HG02763 (cell line): ENCODE measurements at regions not wholly inside any gene's neighbourhood (a gene's known extent, or its start where the extent isn't known, plus 50 kb on each side); places are given as distances from the start of the nearest gene placed in this dataset.
"Not testable (repeated sequence)": the region's sequence is repeated elsewhere in the genome, so short reads cannot be mapped to it uniquely, and the experiment has no call there.

Experiments
- ATAC-seq: cut with Tn5 transposase; IDR thresholded peaks from one replicate; pipeline ENCODE4 v1.9.1; 2021; ENCODE audit warnings: mild to moderate bottlenecking, moderate library complexity; ENCODE audit not compliant: unreplicated experiment

DNA sequence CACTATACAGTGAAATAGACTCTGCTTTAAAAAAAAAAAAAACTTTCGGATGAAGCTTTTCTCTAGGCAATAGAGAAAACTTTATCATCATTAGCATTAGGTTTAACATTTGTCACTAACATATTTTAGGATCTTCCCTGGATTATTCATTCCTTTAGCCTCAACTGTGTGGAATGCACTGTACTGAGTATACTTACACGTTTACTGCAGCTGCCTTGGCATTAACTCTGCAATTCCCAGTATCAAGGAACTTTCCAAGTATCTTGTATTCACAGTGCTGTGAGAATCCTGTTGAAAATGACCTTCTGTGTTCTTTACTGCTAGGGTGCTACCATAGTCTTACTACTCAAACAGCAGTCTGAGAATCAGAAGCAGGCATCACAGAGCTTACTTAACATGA, 328.2 kb upstream of the COL3A1 start:
- ATAC-seq = no peak

DNA sequence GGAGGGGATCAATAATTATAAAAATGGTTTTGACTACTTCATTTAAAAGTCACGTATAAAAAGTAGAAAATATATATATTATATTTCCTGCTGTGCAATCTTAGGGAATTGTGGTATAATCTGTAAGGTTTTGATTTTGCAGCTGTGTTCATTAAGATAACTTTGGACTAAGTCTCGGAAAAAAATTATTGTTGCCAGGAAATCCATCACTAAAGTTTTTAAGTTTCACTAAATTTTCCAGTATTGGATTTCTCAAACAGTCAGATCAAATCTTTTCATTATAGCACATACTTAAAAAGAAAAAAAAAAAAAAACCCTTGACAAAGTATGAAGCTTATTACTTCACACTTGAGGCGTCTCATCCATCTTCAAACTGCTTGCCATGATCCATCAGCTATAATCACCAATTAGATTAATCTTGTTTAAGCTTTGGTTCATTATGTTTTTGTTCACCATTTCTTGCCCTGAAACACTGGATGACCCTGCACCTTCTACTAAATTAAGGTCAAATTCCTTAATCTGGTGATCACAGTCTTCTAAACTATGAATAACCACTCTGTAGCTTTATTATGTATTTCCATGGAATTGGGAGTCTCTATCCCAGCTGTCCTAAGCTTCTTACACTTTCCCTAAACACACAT, 326.6 kb upstream of the COL3A1 start:
- no peak for ATAC-seq

DNA sequence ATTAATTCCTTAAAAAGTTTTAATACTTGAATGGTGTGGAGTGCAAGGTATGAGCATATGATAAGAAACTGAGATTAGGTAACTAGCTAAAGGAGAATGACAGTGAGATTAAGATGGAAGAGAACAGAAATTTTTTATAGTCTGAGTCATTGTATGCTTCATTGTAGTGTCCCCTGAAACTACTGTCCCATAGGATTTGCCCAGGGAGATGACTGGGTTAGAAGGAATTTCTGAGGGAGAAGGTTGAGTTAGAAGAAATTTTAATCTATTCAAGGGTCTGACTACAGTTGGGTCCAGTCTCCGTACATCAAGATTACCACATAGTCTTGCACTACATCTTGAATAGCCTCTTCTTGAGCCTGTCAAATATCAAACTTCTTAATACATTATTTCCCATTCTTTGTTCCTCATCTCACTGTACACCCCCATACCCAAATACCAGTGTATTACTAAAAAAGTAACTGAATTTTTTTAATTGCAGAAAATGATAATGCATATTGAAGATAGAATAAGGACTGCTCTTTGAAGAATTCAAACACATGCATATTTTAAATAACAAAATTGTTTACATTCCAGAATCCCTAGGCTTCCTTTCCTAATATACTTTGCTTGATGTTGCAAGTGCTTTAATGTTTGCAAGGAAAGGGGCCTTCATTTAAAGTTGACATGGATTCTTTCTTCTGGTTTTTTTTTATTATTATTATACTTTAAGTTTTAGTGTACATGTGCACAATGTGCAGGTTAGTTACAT, 314.3 kb upstream of the COL3A1 start:
- ATAC-seq = no peak

DNA sequence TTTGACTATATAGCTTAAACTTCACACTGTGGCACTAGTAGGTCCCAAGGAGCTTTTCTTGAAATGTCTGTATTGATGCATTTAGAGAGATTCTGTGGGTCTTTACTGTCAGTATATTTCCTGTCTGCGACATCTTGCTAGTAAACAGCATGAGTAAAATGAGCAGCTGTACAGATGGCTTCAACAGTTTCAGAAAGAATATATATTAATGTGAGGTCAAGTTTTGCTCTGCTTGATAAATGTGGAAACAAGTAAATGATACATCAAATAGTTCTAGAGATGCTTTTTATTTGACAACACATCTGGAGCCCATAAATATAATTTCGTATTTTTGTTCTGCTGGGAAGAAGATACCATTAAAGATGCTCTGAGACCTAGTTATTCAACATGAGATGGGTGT, 310.9 kb upstream of the COL3A1 start:
- no peak for ATAC-seq

DNA sequence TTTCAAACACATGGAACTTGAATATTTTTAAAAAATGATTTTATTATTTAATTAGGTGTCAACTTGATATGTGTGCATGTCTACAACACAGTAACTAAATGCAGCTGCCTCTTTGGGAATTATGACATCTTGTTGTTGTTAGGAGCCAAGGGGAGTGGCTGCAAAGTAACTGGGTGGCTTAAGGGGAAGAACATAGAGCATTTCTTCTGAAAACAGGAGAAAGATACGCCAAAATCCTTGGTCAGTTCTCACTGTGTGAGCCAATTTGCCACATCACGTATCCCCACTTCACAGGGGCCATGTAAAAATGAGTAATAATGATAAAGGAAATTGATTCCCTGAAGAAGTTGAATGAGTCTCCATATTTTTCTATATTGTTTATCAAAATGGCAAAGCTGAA, 309.8 kb upstream of the COL3A1 start:
- no peak for ATAC-seq

DNA sequence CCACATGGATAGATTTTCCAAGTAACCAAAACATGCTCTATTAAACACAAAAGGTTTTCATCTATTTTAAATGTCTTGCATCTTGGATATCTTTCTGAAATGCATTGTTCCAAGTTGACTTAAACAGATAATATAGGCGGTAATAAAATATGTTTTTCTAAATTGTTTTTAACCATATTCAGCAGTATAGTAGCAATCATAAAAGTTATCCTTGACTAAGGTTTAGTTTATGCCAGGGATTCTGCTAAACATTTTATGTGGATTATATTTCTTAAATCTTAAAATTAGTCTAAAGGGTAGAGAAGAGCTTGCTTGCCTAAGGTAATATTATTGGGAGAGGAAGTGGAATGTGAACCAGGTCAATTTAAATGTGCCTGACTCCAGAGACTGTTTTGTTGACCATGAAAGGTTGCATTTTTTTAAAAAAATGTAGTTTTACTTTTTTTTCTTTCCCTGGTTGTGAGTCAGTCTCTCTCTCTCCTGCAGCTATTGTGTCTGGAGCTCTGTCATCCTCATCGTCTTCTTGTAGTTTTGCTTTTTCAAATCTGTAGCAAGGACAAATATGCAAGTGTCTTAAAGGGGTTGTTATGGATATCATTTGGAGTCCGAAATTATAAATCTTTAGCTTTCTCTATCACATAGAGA, 309.1 kb upstream of the COL3A1 start:
- no peak for ATAC-seq

DNA sequence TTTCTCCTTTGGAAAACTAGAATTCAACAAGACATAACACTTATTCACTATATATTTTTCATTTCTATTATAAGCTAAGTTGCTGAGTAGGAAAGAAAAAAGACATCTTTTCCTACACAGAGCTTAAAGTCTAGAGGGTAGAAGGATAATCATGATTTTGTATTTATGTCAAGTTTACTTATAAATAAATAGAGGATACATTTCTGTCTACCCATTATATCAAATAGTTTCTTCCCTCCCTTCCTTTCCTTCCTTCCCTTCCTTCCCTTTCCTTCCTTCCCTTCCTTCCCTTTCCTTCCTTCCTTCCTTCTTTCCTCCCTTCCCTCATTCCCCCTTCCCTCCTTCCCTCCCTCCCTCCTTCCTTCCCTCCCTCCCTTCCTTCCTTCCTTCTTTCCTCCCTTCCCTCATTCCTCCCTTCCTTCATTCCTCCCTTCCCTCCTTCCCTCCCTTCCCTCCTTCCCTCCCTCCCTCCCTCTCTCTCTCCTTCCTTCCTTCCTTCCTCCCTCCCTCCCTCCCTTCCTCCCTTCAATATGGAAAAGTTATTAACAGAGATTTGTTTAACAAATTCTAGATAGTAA, 308.4 kb upstream of the COL3A1 start:
- no peak for ATAC-seq

DNA sequence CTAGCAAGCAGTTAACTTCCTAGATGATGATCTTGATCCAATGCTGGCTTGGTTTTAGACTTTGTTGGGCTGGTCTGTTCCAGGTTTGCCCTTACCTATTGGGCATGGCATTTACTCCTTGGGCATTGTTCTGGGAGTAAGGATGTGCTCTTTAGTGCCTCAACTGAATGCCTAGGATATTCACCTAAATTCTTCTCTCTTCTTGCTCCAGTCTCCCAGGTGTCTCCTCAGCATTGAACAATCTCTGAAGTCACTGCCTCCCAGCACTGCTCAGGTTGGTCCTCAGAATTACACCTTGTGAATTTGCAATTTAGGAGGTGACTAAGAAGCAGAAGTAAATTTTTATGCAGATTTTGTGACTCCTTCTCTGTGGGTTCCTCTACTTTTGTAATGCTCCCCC, 307.7 kb upstream of the COL3A1 start:
- ATAC-seq = no peak

DNA sequence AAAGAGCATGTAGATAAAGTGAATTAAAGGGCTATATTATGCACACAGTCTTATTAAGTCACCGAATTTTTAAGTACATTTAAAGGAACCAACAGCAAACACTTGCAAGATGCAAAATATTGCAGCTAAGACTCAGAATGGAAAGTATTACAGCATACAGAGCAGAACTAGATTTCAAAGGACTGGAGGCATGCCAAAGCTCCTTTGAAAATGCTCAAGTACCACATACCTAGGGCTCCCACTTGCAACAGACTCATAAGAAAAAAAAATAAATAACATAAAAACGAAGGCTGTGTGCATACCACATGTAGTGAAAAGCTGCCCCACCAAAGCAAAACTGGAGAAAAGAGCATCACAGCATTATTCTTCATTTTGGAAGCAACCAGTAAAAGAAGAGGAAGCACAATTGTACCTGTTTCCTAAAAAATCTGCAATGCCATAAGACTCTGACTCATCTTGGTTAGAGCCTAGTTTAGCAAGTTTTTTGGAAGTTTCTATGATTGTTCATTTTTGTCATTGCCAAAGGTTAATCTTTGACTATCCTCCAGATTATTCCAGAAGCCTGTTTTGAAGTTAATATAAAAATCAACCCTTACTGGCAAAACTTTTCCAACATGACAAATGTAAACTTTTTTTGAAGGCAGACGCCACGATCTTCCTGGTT, 306.0 kb upstream of the COL3A1 start:
- no peak for ATAC-seq

DNA sequence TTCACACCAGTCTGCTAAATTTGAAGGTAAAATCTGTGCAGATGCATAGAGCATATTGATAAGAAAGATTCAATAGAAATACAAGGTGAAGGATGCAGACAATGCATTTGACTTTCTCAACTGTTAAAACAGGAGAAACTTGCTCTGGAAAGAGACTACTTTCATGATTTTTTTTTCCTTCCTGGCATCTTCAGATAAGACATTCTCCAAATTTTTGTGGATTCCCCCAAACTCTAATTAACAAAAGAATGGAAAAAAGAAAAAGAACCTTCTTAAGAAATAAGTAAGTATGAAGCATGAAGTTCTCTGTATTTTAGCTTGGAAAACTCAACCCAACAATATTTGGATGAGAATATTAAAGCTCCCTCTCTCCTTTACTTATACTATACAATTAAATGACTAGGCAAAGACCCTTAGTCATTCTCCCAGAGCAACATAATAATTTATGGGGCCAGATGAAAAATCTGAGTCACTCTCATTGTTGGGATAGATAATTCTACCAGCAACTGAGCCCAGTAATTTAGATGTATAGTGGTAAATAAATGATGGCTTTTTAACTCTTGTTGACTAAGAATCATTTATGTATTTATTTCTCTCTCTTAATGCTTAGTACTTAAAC, 298.7 kb upstream of the COL3A1 start:
- ATAC-seq = no peak

DNA sequence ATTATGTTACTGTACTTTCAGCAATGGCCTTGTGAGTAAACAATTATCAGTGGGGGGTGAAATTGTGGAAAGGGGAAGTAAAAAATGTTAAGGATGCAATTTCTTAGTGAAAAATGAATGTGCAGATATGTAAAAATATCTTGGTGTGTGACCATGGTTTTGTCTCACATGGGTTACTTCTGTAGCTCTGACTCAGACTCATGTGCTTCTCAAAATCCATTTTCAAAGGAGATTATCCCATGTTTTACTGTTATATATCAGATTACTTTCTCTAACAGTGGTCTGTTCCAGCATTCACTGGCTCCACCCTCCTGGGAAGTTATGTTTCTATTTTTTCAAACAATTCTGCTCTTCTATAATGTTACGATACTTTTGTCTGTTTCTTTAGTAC, 298.2 kb upstream of the COL3A1 start:
- ATAC-seq = no peak

DNA sequence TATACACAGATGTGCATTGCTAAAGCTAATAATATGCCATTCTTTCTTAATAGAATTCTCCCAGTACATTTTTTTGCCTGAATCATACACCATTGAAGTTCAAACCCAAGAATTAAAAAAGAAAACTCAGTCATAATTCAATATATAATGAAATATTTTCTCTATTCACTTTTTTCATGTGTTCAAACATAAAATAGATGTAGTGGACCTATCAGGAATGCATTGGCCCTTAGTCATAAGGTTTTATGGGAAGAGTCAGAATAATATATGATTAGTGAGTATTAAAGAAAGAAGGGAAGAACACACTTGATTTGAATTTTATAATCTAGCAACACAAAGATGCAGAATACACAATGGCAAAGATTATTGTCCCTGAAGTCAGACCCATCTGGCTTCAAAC, 297.0 kb upstream of the COL3A1 start:
- ATAC-seq = no peak

DNA sequence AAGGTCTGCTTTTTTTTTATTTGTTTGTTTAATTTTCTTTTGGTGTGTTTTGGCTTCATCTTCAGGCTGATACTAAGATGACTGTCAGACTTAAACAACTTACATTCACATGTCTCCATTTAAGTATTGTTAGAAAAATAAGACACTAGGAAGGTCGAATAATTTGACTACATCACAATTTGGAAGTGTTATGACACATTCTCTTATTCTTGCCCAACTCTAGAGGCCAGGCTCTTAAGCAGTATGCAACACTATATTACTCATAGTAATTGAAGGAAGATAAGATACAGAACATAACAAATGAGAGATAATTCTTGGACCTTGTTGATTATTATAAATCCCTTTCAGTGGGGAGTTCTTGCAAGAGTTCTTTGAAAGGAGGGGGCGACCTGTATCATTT, 295.3 kb upstream of the COL3A1 start:
- no peak for ATAC-seq

DNA sequence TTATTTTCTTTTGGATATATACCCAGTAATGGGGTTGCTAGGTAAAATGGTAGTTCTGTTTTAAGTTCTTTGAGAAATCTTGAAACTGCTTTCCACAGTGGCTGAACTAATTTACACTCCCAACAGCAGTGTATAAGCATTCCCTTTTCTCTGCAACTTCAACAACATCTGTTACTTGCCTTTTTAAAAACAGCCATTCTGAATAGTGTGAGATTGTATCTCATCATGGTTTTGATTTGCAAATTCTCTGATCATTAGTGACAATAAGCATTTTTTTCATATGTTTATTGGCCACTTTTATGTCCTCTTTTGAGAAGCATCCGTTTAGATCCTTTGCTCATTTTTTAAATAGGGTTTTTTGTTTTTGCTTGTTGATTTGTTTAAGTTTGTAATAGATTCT, 291.3 kb upstream of the COL3A1 start:
- no peak for ATAC-seq

DNA sequence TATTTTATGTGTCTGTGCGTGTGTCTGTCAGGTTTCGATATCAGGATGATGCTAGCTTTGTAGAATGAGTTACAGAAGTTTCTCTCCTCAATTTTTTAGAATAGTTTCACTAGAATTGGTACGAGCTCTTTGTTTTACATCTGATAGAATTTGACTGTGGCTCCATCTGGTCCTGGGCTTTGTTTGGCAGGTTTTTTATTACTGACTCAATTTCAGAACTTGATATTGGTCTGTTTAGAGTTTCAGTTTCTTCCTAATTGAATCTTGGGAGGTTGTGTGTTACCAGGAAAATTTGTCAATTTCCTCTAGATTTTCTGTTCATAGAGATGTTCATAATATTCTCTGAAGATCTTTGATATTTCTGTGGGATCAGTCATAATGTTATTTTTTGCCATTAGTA, 289.4 kb upstream of the COL3A1 start:
- no peak for ATAC-seq

DNA sequence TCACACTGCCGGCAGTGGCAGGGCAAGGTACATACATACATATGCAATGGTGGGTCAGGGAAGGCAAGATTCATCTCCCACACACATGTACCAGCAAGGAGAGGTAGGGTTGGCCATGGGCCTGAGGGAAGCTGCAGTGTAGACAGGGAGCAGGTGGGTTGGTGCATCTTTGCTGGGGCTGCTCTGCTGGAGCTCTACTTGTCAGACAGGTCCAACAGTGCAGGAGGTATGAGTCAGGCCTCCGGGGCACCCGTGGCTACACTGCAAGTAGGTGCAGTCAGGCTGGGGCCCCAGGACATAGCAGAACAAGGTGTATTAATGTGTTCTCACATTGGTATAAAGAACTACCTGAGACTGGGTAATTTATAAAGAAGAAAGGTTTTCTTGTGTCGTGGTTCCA, 281.1 kb upstream of the COL3A1 start:
- ATAC-seq = no peak

DNA sequence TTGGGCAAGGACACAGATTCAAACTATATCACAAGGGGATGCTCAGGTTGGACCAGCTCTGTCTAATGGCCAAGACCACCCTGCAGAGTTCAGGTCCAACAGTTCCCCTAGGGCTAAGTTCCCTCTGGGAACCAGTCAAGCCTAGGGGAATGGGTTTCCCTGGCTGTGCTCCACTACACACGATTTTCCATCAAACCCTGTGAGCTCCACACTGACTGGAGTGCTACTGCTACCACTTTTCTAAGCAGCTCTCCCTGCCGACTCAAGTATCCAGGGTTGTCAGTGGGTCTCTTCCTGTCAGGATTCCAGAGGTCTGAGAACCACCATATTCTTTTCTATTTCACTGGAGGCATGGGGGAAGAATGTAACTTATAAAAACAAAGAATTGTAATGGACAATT, 280.4 kb upstream of the COL3A1 start:
- ATAC-seq = no peak

DNA sequence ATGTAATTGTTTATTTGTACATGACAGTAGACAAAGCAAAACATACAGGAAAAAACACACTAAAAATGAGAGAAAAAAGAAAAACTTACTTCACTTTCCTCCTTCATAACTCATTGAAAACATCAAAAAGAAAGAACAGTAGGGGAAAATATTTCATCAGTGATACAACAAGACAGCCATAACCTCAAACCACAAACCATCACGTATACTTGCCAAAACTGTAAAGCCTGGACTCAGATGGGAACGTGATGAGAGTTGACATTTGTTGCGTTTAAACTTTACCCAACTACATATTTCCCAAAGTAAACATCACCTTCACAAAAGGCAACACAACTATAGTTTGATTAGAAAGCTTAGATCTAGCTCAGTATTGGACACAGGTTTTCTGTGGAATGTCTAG, 278.2 kb upstream of the COL3A1 start:
- ATAC-seq = no peak

DNA sequence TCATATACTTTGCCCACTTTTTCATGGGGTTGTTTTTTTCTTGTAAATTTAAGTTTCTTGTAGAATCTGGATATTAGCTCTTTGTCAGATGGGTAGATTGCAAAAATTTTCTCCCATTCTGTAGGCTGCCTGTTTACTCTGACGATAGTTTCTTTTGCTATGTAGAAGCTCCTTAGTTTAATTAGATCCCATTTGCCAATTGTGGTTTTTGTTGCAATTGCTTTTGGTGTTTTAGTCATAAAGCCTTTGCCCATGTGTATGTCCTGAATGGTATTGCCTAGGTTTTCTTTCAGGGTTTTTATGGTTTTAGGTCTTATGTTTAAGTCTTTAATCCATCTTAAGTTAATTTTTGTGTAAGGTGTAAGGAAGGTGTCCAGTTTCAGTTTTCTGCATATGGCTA, 276.0 kb upstream of the COL3A1 start:
- not testable (repeated sequence) for ATAC-seq

DNA sequence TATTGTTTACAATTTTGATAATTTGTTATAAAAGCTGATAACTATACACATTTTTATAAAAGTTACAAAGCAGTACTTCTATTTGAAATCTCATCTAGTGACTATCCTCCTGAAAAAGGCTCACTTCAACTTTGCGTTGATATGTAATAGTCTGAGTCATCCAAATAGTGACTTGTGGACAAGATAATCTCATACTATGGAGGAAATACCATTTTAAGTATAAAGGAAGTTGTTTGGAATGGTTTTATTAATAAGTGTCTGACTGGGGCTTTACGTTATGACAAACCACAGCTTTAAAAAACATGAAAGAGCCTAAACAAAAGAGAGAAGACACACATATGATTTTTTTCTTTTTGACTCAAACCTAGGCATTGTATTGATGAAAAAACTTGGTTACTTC, 272.3 kb upstream of the COL3A1 start:
- no peak for ATAC-seq

DNA sequence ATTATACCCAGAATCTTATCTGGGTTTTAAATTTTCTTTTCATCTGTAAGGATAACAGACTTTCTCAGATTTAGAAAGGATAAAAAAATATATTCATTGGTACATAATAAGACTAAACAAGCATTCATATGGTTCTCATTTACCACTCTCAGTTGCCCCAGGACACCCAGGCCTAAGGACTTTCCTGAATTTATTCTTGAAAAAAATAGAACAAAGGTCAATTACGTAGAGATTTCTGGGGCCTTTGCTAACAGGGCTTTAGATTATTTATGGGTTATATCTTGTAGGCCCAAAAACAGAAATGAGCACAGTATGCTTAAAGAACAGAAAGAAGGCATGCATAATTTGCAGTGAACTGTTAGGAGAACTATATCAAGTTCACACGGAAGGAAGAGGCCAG, 269.0 kb upstream of the COL3A1 start:
- no peak for ATAC-seq
